Gastrocnemius medialis (tissue), 4 donors: ENCODE measurements at regions not wholly inside any gene's neighbourhood (a gene's known extent, or its start where the extent isn't known, plus 50 kb on each side); places are given as distances from the start of the nearest gene placed in this dataset.

Experiments
- ATAC-seq, 2 donors: fragments of 150-250 bp; one replicate each; pipeline ENCODE4 v1.9.1; 2016
- DNase-seq, 2 donors: peaks; one replicate each; pipeline ENCODE4 v3.0.0-alpha.2; 2019
- H3K27ac ChIP-seq, 4 donors: fragments of 200-600 bp; sonication (generic); 1 replicate in 1 of 4; 2 replicates in 3 of 4; pipeline ENCODE4 v1.5.1; 2016 to 2018; ENCODE audit warnings: mild to moderate bottlenecking in 2 of 4, moderate library complexity in 1 of 4
- H3K27me3 ChIP-seq, 3 donors: fragments of 200-600 bp; sonication (generic) in 2 of 3; 1 replicate in 1 of 3; 2 replicates in 2 of 3; pipeline versions ENCODE4 v1.5.1 to v1.6.0; 2016 to 2019; ENCODE audit warnings: mild to moderate bottlenecking in 1 of 3, moderate library complexity in 1 of 3
- H3K36me3 ChIP-seq, 2 donors: fragments of 200-600 bp; sonication (generic) in 1 of 2; one replicate each; pipeline ENCODE4 v1.5.1; 2017 to 2018
- H3K4me1 ChIP-seq, 2 donors: fragments of 200-600 bp; sonication (generic) in 1 of 2; one replicate each; pipeline ENCODE4 v1.5.1; 2016 to 2017; ENCODE audit warnings: mild to moderate bottlenecking in 2 of 2
- H3K4me3 ChIP-seq, 4 donors: fragments of 200-600 bp; sonication (generic) in 3 of 4; 1 replicate in 1 of 4; 2 replicates in 3 of 4; pipeline ENCODE4 v1.5.1; 2016 to 2019; ENCODE audit warnings: mild to moderate bottlenecking in 2 of 4
- H3K9me3 ChIP-seq, 3 donors: fragments of 200-600 bp; sonication (generic) in 2 of 3; 1 replicate in 1 of 3; 2 replicates in 2 of 3; pipeline ENCODE4 v1.5.1; 2016 to 2019
- CTCF ChIP-seq, 5 experiments: fragments of 450-650 bp in 3 of 5; fragments of 200-600 bp in 2 of 5; sonication (generic) in 2 of 5; IDR thresholded peaks in 4 of 5; conservative IDR thresholded peaks in 1 of 5; 1 replicate in 4 of 5; 2 replicates in 1 of 5; pipeline ENCODE4 v1.5.1; 2016 to 2019; ENCODE audit warnings: antibody characterized with exemption in 5 of 5, mild to moderate bottlenecking in 3 of 5, moderate library complexity in 3 of 5
- POLR2A ChIP-seq, 2 donors: fragments of 450-650 bp; IDR thresholded peaks; one replicate each; pipeline ENCODE4 v1.6.1; 2017; ENCODE audit warnings: antibody characterized with exemption in 2 of 2, mild to moderate bottlenecking in 2 of 2, moderate library complexity in 2 of 2
- in situ Hi-C, 4 donors: fragments of 200-750 bp; cut with MboI; loops; one replicate each; pipeline versions ENCODE4 v1.15.0 to v1.8.0; 2017; ENCODE audit warnings: low sequenced_read_pairs in 4 of 4
- intact Hi-C: fragments of 100-400 bp; cut with DNase I; formaldehyde crosslinking; loops from one replicate; pipeline ENCODE4 v1.15.1; 2023; ENCODE audit warnings: low total_unique reads

DNA sequence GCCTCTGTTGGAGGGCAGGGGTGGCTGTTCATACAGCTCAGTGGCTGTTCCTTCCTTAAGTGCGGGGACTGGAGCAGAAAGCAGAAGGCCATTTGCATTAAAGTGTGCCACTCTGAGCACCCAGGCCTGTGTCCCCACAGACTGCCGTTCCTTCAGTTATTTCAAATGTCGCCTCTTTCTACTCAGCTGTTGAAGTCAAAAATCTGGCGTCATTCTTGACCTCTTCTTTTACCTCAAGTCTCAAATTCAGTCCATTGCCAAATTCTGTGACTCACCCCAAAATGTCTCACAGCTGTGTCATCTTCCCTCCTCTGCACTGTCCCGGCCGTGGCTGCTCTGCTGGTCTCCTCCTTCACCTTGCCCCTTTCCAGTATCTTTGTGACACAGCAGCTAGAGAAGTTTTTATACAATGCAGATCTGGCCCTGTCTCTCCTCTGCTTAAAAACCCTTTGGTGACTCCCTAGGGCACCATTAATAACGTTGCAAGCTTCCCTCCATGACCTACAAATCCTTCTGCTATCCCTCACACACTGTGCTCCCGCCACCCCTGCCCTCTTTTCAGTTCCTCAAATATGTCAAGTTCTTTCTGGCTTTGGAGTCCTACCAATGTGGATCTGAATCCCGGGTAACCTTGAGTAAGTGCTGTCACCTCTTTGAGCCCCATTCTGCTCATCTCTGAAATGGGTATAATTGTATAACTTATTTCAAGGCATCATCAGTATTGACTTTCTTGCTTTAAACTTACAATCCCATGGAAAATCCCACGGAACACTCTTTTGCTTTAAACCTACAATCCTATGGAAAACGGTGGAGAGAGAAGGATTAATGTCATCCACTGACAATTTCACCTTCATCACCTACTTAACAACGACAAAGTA is 98.3 kb upstream of the BOD1 start:
- ATAC-seq (peak; percentile 84 to 85), DNase-seq (peak; percentile 23 to 31)
- H3K4me3 ChIP-seq = no peak overlapping the region
- TF ChIP-seq CTCF (IDR thresholded peaks at IDR 0.05 in 4 of 5, conservative IDR thresholded peaks at IDR 0.05 in 1 of 5) (no peak), POLR2A (IDR thresholded peaks at IDR 0.05) (no peak)
- H3K4me1 ChIP-seq = peaks cover 0 to 12% of the 10 kb centered on the region in 2 donors
- no peaks in the 10 kb centered on the region for H3K36me3 ChIP-seq
- H3K27ac ChIP-seq = peak overlapping the region in 2 of 4 donors; percentile 27 to 43
- no peaks in the 10 kb centered on the region for H3K27me3 ChIP-seq
- intact Hi-C loops (no loop called here), in situ Hi-C loops (no loop called here)
- no peaks in the 10 kb centered on the region for H3K9me3 ChIP-seq

DNA sequence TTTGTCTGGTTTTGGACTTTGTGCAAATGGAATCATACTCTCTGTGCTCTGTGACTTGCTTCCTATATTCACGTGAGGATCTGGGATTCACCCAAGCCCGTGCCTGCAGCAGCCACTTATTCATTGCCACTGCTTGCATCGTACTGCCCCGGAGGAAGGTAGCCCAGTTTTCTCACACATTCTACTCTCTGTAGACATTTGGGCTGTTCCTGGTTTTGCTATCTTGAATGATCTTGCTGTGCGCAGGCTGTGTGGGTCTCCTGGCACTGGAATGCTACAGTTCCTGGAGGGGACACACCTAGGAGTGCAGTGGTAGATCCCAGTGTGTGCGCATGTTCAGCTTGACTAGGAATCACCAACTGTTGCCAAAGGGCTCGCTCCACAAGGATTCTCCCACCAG is 99.2 kb upstream of the BOD1 start:
- intact Hi-C loops (no loop called here), in situ Hi-C loops (no loop called here)
- H3K36me3 ChIP-seq = no peaks in the 10 kb centered on the region
- TF ChIP-seq POLR2A (IDR thresholded peaks at IDR 0.05) (no peak), CTCF (IDR thresholded peaks at IDR 0.05 in 4 of 5, conservative IDR thresholded peaks at IDR 0.05 in 1 of 5) (no peak)
- no peaks in the 10 kb centered on the region for H3K9me3 ChIP-seq
- H3K27ac ChIP-seq = no peak overlapping the region
- no peak for DNase-seq
- no peak overlapping the region for H3K4me3 ChIP-seq
- peaks cover 0 to 12% of the 10 kb centered on the region in 2 donors for H3K4me1 ChIP-seq
- no peaks in the 10 kb centered on the region for H3K27me3 ChIP-seq
- no peak for ATAC-seq

- H3K4me3 ChIP-seq = no peak overlapping the region
- ATAC-seq (no peak), DNase-seq (no peak)
- in situ Hi-C loops (no loop called here), intact Hi-C loops (no loop called here)
- H3K27ac ChIP-seq = no peak overlapping the region
- no peaks in the 10 kb centered on the region for H3K36me3 ChIP-seq
- H3K9me3 ChIP-seq = no peaks in the 10 kb centered on the region
- H3K27me3 ChIP-seq = no peaks in the 10 kb centered on the region
- H3K4me1 ChIP-seq = peaks cover 0 to 12% of the 10 kb centered on the region in 2 donors
- no peak for TF ChIP-seq POLR2A (IDR thresholded peaks at IDR 0.05)
- no peak for TF ChIP-seq CTCF (IDR thresholded peaks at IDR 0.05 in 4 of 5, conservative IDR thresholded peaks at IDR 0.05 in 1 of 5)
Measured at GRCh38 chr5:173716058-173716682, 99.7 kb upstream of the BOD1 start.

DNA sequence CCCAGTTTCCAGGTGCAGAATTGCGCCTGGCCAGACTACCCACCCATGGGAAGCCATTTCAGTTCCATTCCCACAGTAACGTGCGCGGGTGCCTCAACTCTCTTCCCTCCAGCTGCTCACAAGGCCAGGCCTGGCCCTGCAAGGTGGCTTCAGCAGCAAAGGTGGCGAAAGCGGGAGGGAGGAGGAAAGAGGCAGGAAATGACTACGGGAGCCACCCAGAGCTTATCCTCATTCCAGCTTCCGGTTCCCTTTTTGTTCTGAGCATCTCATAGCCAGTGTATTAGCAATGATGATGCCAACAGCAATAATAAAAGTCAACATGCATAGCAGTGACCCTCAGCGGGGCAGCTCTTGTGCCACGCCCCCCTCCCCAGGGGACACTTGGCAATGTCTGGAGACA is 101.5 kb upstream of the BOD1 start:
- intact Hi-C loops = no loop called here
- in situ Hi-C loops = no loop called here
- Histone ChIP-seq H3K36me3 (no peaks in the 10 kb centered on the region), H3K27me3 (no peaks in the 10 kb centered on the region), H3K9me3 (no peaks in the 10 kb centered on the region), H3K4me3 (no peak overlapping the region), H3K4me1 (peaks cover 0 to 12% of the 10 kb centered on the region in 2 donors), H3K27ac (no peak overlapping the region)
- DNase-seq (no peak), ATAC-seq (no peak)
- TF ChIP-seq CTCF (IDR thresholded peaks at IDR 0.05 in 4 of 5, conservative IDR thresholded peaks at IDR 0.05 in 1 of 5) (no peak), POLR2A (IDR thresholded peaks at IDR 0.05) (no peak)
